DND-41 (cell line): ENCODE measurements at regions not wholly inside any gene's neighbourhood (a gene's known extent, or its start where the extent isn't known, plus 50 kb on each side); places are given as distances from the start of the nearest gene placed in this dataset.

Experiments
- EZH2 ChIP-seq: IDR thresholded peaks from 3 replicates; pipeline ENCODE4 v1.6.1; 2012; ENCODE audit warnings: borderline replicate concordance, low read depth, mild to moderate bottlenecking, moderate library complexity, low read length, inconsistent platforms; ENCODE audit not compliant: severe bottlenecking
- TF ChIP-seq, protein P1 (sequence below): IDR thresholded peaks from 2 replicates; pipeline ENCODE4 v1.5.1; 2012; ENCODE audit warnings: borderline replicate concordance, low read length, moderate library complexity, mild to moderate bottlenecking; ENCODE audit not compliant: poor library complexity, severe bottlenecking; ENCODE audit errors: extremely low read depth

DNA sequence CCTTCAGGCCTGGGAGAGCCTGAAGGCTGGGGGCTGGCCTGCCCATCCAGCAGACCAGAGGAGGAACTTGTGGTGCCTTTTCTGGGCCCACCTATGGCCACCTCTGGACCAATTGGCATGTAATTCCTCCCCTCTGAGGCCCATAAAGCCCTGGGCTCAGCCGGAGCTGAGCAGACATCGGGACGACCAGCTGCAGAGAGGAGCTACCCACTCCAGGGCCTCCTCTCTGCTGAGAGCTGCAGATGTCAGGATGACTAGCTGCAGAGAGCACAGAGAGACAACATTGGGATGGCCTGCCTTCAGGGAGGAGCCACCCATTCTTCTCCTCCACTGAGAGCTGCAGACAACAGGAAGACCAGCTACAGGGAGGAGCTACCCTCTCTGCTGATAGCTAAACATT is 370.1 kb downstream of the CD83 start:
- TF ChIP-seq, protein P1, sequence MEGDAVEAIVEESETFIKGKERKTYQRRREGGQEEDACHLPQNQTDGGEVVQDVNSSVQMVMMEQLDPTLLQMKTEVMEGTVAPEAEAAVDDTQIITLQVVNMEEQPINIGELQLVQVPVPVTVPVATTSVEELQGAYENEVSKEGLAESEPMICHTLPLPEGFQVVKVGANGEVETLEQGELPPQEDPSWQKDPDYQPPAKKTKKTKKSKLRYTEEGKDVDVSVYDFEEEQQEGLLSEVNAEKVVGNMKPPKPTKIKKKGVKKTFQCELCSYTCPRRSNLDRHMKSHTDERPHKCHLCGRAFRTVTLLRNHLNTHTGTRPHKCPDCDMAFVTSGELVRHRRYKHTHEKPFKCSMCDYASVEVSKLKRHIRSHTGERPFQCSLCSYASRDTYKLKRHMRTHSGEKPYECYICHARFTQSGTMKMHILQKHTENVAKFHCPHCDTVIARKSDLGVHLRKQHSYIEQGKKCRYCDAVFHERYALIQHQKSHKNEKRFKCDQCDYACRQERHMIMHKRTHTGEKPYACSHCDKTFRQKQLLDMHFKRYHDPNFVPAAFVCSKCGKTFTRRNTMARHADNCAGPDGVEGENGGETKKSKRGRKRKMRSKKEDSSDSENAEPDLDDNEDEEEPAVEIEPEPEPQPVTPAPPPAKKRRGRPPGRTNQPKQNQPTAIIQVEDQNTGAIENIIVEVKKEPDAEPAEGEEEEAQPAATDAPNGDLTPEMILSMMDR = no peak
- TF ChIP-seq EZH2 = no peak
